ENCODE measurements at regions not wholly inside any gene's neighbourhood (a gene's known extent, or its start where the extent isn't known, plus 50 kb on each side); places are given as distances from the start of the nearest gene placed in this dataset.
A peak's percentile ranks its signal among the peaks of the same experiment; 100 is the strongest.

DNA sequence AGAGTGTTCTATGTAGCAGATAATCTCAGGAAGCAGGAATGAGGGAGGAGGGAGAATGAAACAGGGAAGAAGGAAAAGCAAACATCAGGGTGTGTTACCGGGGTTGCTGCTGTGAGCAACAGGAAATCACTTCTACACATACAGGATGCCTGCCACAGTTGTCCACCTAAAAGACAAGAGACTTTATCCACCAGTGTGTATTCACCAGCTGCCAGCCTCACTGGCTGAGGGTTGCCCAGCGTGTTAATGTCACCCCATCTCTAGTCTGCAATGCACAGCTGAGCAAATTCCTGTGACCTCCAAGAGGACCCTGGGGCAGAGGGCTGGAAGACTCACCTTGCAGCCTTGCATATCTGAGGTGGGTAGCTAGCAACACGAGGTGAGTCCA is 183.7 kb downstream of the GPAM start:
- FAIRE-seq, result no peak
- 84% methylated on average over 3 of the region's 3 CpGs; no CpG with 5 or more reads in 1 of the 2 experiments for WGBS, 2 experiments (ENCODE audit: extremely low coverage in 1 of 2, insufficient coverage in 1 of 2, insufficient read length in 1 of 2, insufficient replicate concordance in 2 of 2, low coverage in 1 of 2, low lambda C conversion rate in 2 of 2, missing lambda C conversion rate in 1 of 2)
- CTCF ChIA-PET (ENCODE audit: partially characterized antibody), result interaction anchor here (0.8 to 1.5 kb wide), 4 partner anchors 9 to 25 kb away, joined by 3 to 6 read pairs (median 4); no protein-coding TSS in a partner anchor

More for the DNA sequence above, 183.7 kb downstream of the GPAM start:
- Histone ChIP-seq H4K20me1 (replicated peaks in 1 of 2; ENCODE audit: control insufficient read depth in 1 of 2, insufficient read depth in 2 of 2, low read length in 2 of 2) (no peaks in the 10 kb centered on the region), H4K91ac (replicated peaks; ENCODE audit: insufficient read length, low read length) (peak overlapping the region; percentile 46), H2BK120ac (replicated peaks; ENCODE audit: low read depth, low read length) (no peak overlapping the region), H2BK5ac (ENCODE audit: low read depth, low read length) (peak overlapping the region; percentile 22; the same call in 1 of the 2 replicates), H3K9me3 (ENCODE audit: insufficient read depth in 2 of 2, low read depth in 1 of 2, low read length in 1 of 2) (no peaks in the 10 kb centered on the region), H3K9ac (replicated peaks in 1 of 4; ENCODE audit: extremely low read depth in 1 of 4, low read depth in 3 of 4, low read length in 3 of 4) (no peak overlapping the region), H3K27ac (ENCODE audit: low read depth, low read length) (no peak overlapping the region), H3K14ac (ENCODE audit: insufficient read length) (no peak overlapping the region), H4K5ac (ENCODE audit: insufficient read length, low read depth, low read length) (no peak overlapping the region), H3K23me2 (ENCODE audit: low read depth, low read length) (no peaks in the 10 kb centered on the region), H3K36me3 (ENCODE audit: control insufficient read depth in 2 of 4, insufficient read depth in 4 of 4, low read length in 3 of 4) (no peaks in the 10 kb centered on the region), H2BK12ac (ENCODE audit: low read depth, low read length) (0 out of 2 replicates have a peak overlapping the region, but pooled peaks have one; percentile 30), H3K56ac (replicated peaks; ENCODE audit: insufficient read length, low read depth, low read length) (no peak overlapping the region), H3K79me2 (ENCODE audit: control insufficient read depth in 1 of 2, insufficient read depth in 2 of 2, low read length in 2 of 2) (no peaks in the 10 kb centered on the region), H3K4ac (replicated peaks; ENCODE audit: insufficient read length, low read depth, low read length) (no peak overlapping the region), H3K23ac (ENCODE audit: insufficient read length) (no peak overlapping the region), H3K79me1 (ENCODE audit: low read depth, low read length) (no peaks in the 10 kb centered on the region), H2AK5ac (ENCODE audit: low read depth, low read length) (no peak overlapping the region), H3K4me2 (ENCODE audit: insufficient read depth in 1 of 2, low read depth in 2 of 2, low read length in 2 of 2) (peak overlapping the region; percentile 22 to 35; a peak in 1 of 4 replicates), H3K4me1 (replicated peaks in 1 of 4; ENCODE audit: control insufficient read depth in 3 of 4, insufficient read depth in 4 of 4, low read length in 3 of 4) (peaks cover 3 to 15% (median 14%) of the 10 kb centered on the region in 4 experiments; a peak in 5 of 7 replicates), H3K27me3 (replicated peaks in 1 of 4; ENCODE audit: control insufficient read depth in 3 of 4, extremely low read depth in 1 of 4, insufficient read depth in 3 of 4, low read length in 3 of 4) (no peaks in the 10 kb centered on the region; a peak in 1 of 7 replicates), H3K4me3 (ENCODE audit: extremely low read depth in 1 of 4, insufficient read depth in 2 of 4, low read depth in 3 of 4, low read length in 4 of 4) (no peak overlapping the region), H4K8ac (ENCODE audit: extremely low read depth, insufficient read depth, low read length) (no peak overlapping the region), H2AFZ (ENCODE audit: low read length) (no peak overlapping the region), H2BK20ac (ENCODE audit: low read length) (no peak overlapping the region), H3K18ac (ENCODE audit: extremely low read depth, low read length) (no peak overlapping the region), H2BK15ac (ENCODE audit: low read length) (no peak overlapping the region)
- DNase-seq (ENCODE audit: low read depth in 1 of 2, low spot score in 2 of 2), result no peak
- no peak for TF ChIP-seq TAF7 (optimal IDR thresholded peaks at IDR 0.05; ENCODE audit: borderline replicate concordance, low read depth, low read length)
- POLR2A ChIA-PET (ENCODE audit: partially characterized antibody), result no interaction called here

All from H1 (cell line).